ENCODE measurements at regions not wholly inside any gene's neighbourhood (a gene's known extent, or its start where the extent isn't known, plus 50 kb on each side); places are given as distances from the start of the nearest gene placed in this dataset.

GRCh38 chr12:92229381-92229780, 83.7 kb upstream of the BTG1 start:
- ATAC-seq (ENCODE audit: low read depth), result no peak

GRCh38 chr12:92226961-92227360, 81.3 kb upstream of the BTG1 start:
- no peak overlapping the region for H3K27ac ChIP-seq (ENCODE audit: poor library complexity, severe bottlenecking)
- DNase-seq (ENCODE audit: low spot score) (no peak), ATAC-seq (ENCODE audit: low read depth) (no peak)
- no peaks in the 10 kb centered on the region for H3K27me3 ChIP-seq (ENCODE audit: insufficient read depth, poor library complexity, severe bottlenecking)
- no peak overlapping the region for H3K4me3 ChIP-seq (ENCODE audit: severe bottlenecking)
- no peaks in the 10 kb centered on the region for H3K9me3 ChIP-seq (ENCODE audit: severe bottlenecking)
- no peaks in the 10 kb centered on the region for H3K36me3 ChIP-seq (ENCODE audit: low read depth)
- no peak for TF ChIP-seq CTCF (IDR thresholded peaks at IDR 0.05; ENCODE audit: poor library complexity, severe bottlenecking)
- peaks cover 13% of the 10 kb centered on the region for H3K4me1 ChIP-seq (ENCODE audit: insufficient read depth, poor library complexity, severe bottlenecking)

More at GRCh38 chr12:92229381-92229780, 83.7 kb upstream of the BTG1 start:
- H3K27me3 ChIP-seq (ENCODE audit: insufficient read depth, poor library complexity, severe bottlenecking), result no peaks in the 10 kb centered on the region
- no peaks in the 10 kb centered on the region for H3K9me3 ChIP-seq (ENCODE audit: severe bottlenecking)
- no peak overlapping the region for H3K27ac ChIP-seq (ENCODE audit: poor library complexity, severe bottlenecking)
- no peaks in the 10 kb centered on the region for H3K36me3 ChIP-seq (ENCODE audit: low read depth)
- DNase-seq (ENCODE audit: low spot score), result no peak
- H3K4me3 ChIP-seq (ENCODE audit: severe bottlenecking), result no peak overlapping the region
- peaks cover 12% of the 10 kb centered on the region for H3K4me1 ChIP-seq (ENCODE audit: insufficient read depth, poor library complexity, severe bottlenecking)
- TF ChIP-seq CTCF (IDR thresholded peaks at IDR 0.05; ENCODE audit: poor library complexity, severe bottlenecking), result no peak

GRCh38 chr12:92226071-92226661, 80.5 kb upstream of the BTG1 start:
- peaks cover 13% of the 10 kb centered on the region for H3K4me1 ChIP-seq (ENCODE audit: insufficient read depth, poor library complexity, severe bottlenecking)
- no peak for DNase-seq (ENCODE audit: low spot score)
- no peak overlapping the region for H3K27ac ChIP-seq (ENCODE audit: poor library complexity, severe bottlenecking)
- TF ChIP-seq CTCF (IDR thresholded peaks at IDR 0.05; ENCODE audit: poor library complexity, severe bottlenecking), result no peak
- no peak for ATAC-seq (ENCODE audit: low read depth)
- no peaks in the 10 kb centered on the region for H3K9me3 ChIP-seq (ENCODE audit: severe bottlenecking)
- H3K4me3 ChIP-seq (ENCODE audit: severe bottlenecking), result no peak overlapping the region
- H3K36me3 ChIP-seq (ENCODE audit: low read depth), result no peaks in the 10 kb centered on the region
- no peaks in the 10 kb centered on the region for H3K27me3 ChIP-seq (ENCODE audit: insufficient read depth, poor library complexity, severe bottlenecking)

- H3K4me3 ChIP-seq (ENCODE audit: severe bottlenecking), result no peak overlapping the region
- peak overlapping the region; percentile 8 for H3K27ac ChIP-seq (ENCODE audit: poor library complexity, severe bottlenecking)
- peak; percentile 84 for ATAC-seq (ENCODE audit: low read depth)
- no peaks in the 10 kb centered on the region for H3K27me3 ChIP-seq (ENCODE audit: insufficient read depth, poor library complexity, severe bottlenecking)
- H3K4me1 ChIP-seq (ENCODE audit: insufficient read depth, poor library complexity, severe bottlenecking), result peaks cover 13% of the 10 kb centered on the region
- no peaks in the 10 kb centered on the region for H3K36me3 ChIP-seq (ENCODE audit: low read depth)
- H3K9me3 ChIP-seq (ENCODE audit: severe bottlenecking), result no peaks in the 10 kb centered on the region
- DNase-seq (ENCODE audit: low spot score), result no peak
- no peak for TF ChIP-seq CTCF (IDR thresholded peaks at IDR 0.05; ENCODE audit: poor library complexity, severe bottlenecking)
These were observed 79.2 kb upstream of the BTG1 start for GRCh38 chr12:92224685-92225331.

- no peak for TF ChIP-seq CTCF (IDR thresholded peaks at IDR 0.05; ENCODE audit: poor library complexity, severe bottlenecking)
- DNase-seq (ENCODE audit: low spot score) (no peak), ATAC-seq (ENCODE audit: low read depth) (no peak)
- Histone ChIP-seq H3K9me3 (ENCODE audit: severe bottlenecking) (no peaks in the 10 kb centered on the region), H3K4me1 (ENCODE audit: insufficient read depth, poor library complexity, severe bottlenecking) (peaks cover 13% of the 10 kb centered on the region), H3K27ac (ENCODE audit: poor library complexity, severe bottlenecking) (no peak overlapping the region), H3K27me3 (ENCODE audit: insufficient read depth, poor library complexity, severe bottlenecking) (no peaks in the 10 kb centered on the region), H3K4me3 (ENCODE audit: severe bottlenecking) (no peak overlapping the region), H3K36me3 (ENCODE audit: low read depth) (no peaks in the 10 kb centered on the region)
These were observed 77.8 kb upstream of the BTG1 start for GRCh38 chr12:92223481-92223880.
